Stomach (tissue), 8 donors: ENCODE measurements at regions not wholly inside any gene's neighbourhood (a gene's known extent, or its start where the extent isn't known, plus 50 kb on each side); places are given as distances from the start of the nearest gene placed in this dataset.
"Not testable (repeated sequence)": the region's sequence is repeated elsewhere in the genome, so short reads cannot be mapped to it uniquely, and the experiment has no call there.

Experiments
- DNase-seq, 2 donors: peaks; one replicate each; pipeline versions ENCODE4 v3.0.0 to v3.0.0-alpha.2; 2013 to 2019
- H3K27ac ChIP-seq, 5 donors: fragments of 200-600 bp in 4 of 5; sonication (generic) in 4 of 5; one replicate each; pipeline ENCODE4 v1.5.1; 2013 to 2019; ENCODE audit warnings: mild to moderate bottlenecking in 1 of 5, moderate library complexity in 1 of 5
- H3K27me3 ChIP-seq, 3 donors: fragments of 200-600 bp; sonication (generic); one replicate each; pipeline ENCODE4 v1.5.1; 2017 to 2019; ENCODE audit warnings: mixed run types in 1 of 3
- H3K36me3 ChIP-seq, 4 donors: fragments of 200-600 bp; sonication (generic); 1 replicate in 3 of 4; 2 replicates in 1 of 4; pipeline ENCODE4 v1.5.1; 2016 to 2019
- H3K4me1 ChIP-seq, 4 donors: fragments of 200-600 bp; sonication (generic); one replicate each; pipeline ENCODE4 v1.5.1; 2016 to 2019
- H3K4me3 ChIP-seq, 4 donors: fragments of 200-600 bp; sonication (generic) in 3 of 4; one replicate each; pipeline ENCODE4 v1.5.1; 2016 to 2019; ENCODE audit warnings: mild to moderate bottlenecking in 1 of 4
- H3K9me3 ChIP-seq, 4 donors: fragments of 200-600 bp; sonication (generic); one replicate each; pipeline ENCODE4 v1.5.1; 2016 to 2019
- CTCF ChIP-seq, 7 experiments: fragments of 450-650 bp in 4 of 7; fragments of 200-600 bp in 3 of 7; sonication (generic) in 3 of 7; IDR thresholded peaks; one replicate each; pipeline ENCODE4 v1.5.1; 2016 to 2019; ENCODE audit warnings: antibody characterized with exemption in 7 of 7, control low read depth in 2 of 7, mild to moderate bottlenecking in 1 of 7
- EP300 ChIP-seq: sonication (generic); formaldehyde crosslinking; IDR thresholded peaks from one replicate; pipeline ENCODE4 v1.6.1; 2017; ENCODE audit warnings: antibody characterized with exemption
- POLR2A ChIP-seq, 4 donors: fragments of 450-650 bp; IDR thresholded peaks; one replicate each; pipeline ENCODE4 v1.6.1; 2016; ENCODE audit warnings: antibody characterized with exemption in 4 of 4, control low read depth in 2 of 4, mild to moderate bottlenecking in 1 of 4, moderate library complexity in 1 of 4
- POLR2AphosphoS5 ChIP-seq, 3 donors: sonication (generic); formaldehyde crosslinking; IDR thresholded peaks; one replicate each; pipeline ENCODE4 v1.6.1; 2016; ENCODE audit warnings: antibody characterized with exemption in 3 of 3
- WGBS, 5 donors: extraction: QIAGEN DNeasy Blood & Tissue Kit in 3 of 5; methylation state at CpG; one replicate each; pipeline versions ENCODE4 v1.1.5 to v1.1.7; 2013 to 2018; 5-methylcytosine and 5-hydroxymethylcytosine counted together
- intact Hi-C: fragments of 100-400 bp; cut with DNase I; formaldehyde crosslinking; loops from one replicate; pipeline ENCODE4 v1.15.1; 2023; ENCODE audit warnings: low total_unique reads
- donor health status: healthy with polysubstance abuse.
- donor health status: Bipolar disorder and iron deficiency.
- donor health status: healthy.

- Histone ChIP-seq H3K27ac (no peak overlapping the region), H3K4me1 (no peaks in the 10 kb centered on the region), H3K4me3 (no peak overlapping the region), H3K36me3 (no peaks in the 10 kb centered on the region), H3K27me3 (peaks cover 0 to 7% (median 0%) of the 10 kb centered on the region in 3 donors), H3K9me3 (no peaks in the 10 kb centered on the region)
- WGBS, 5 donors, result 41 to 52% (median 46%) methylated on average over 2 of the region's 2 CpGs
- intact Hi-C loops, result no loop called here
- TF ChIP-seq EP300 (no peak), POLR2AphosphoS5 (IDR thresholded peaks at IDR 0.05) (no peak), POLR2A (IDR thresholded peaks at IDR 0.05) (no peak), CTCF (IDR thresholded peaks at IDR 0.05) (no peak)
- no peak for DNase-seq
Observed at GRCh38 chrX:65831268-65831667, 163.8 kb downstream of the MSN start.

DNA sequence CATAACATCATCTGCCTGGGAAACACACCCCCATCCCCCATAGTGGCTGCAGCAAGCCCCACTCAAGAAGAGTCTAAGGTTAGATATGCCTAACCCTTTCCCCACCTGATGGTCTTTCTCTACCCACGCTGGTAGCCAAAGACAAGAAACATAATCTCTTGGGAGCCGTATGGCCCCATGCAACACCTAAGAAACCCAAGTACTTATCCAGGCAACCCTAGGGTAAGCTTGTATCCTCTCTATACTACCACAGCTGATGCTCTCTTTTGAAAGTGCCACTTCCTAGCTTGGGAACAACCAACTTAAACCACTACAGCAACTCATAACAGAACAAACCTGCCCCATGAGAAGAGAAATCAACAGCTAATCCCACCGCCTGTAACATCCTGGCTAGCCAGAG lies 161.1 kb downstream of the MSN start:
- Histone ChIP-seq H3K27me3 (peaks cover 0 to 7% (median 0%) of the 10 kb centered on the region in 3 donors), H3K4me1 (no peaks in the 10 kb centered on the region), H3K27ac (no peak overlapping the region), H3K9me3 (peaks cover 0 to 8% (median 2%) of the 10 kb centered on the region in 4 donors), H3K36me3 (no peaks in the 10 kb centered on the region), H3K4me3 (no peak overlapping the region)
- DNase-seq, result no peak
- TF ChIP-seq CTCF (IDR thresholded peaks at IDR 0.05), result no peak
- no peak for TF ChIP-seq POLR2A (IDR thresholded peaks at IDR 0.05)
- TF ChIP-seq EP300, result no peak
- TF ChIP-seq POLR2AphosphoS5 (IDR thresholded peaks at IDR 0.05), result no peak
- intact Hi-C loops, result no loop called here
- 72 to 80% (median 76%) methylated on average over 2 to 3 of the region's 3 CpGs for WGBS, 5 donors

GRCh38 chrX:65825226-65825625 lies 157.8 kb downstream of the MSN start:
- WGBS, 5 donors, result 78 to 96% (median 92%) methylated on average over 3 to 4 of the region's 4 CpGs
- Histone ChIP-seq H3K27me3 (peaks cover 0 to 11% (median 5%) of the 10 kb centered on the region in 3 donors), H3K9me3 (peaks cover 0 to 12% (median 2%) of the 10 kb centered on the region in 4 donors)
- H3K4me3 ChIP-seq, H3K4me1 ChIP-seq, H3K36me3 ChIP-seq, DNase-seq, intact Hi-C loops, H3K27ac ChIP-seq: not testable (repeated sequence)

GRCh38 chrX:65821721-65822496 lies 154.5 kb downstream of the MSN start:
- intact Hi-C loops, result no loop called here
- H3K27me3 ChIP-seq, result peaks cover 0 to 7% (median 5%) of the 10 kb centered on the region in 3 donors
- H3K36me3 ChIP-seq, result no peaks in the 10 kb centered on the region
- peak in 1 of 2 donors; percentile 58 for DNase-seq
- no peak overlapping the region for H3K27ac ChIP-seq
- peaks cover 0 to 12% (median 2%) of the 10 kb centered on the region in 4 donors for H3K9me3 ChIP-seq
- H3K4me3 ChIP-seq, result peak overlapping the region; percentile 25 to 41 (median 39)
- WGBS, 5 donors, result 5 to 41% (median 11%) methylated on average over 14 to 48 of the region's 48 CpGs
- TF ChIP-seq POLR2A (IDR thresholded peaks at IDR 0.05), result no peak
- no peak for TF ChIP-seq EP300
- no peak for TF ChIP-seq POLR2AphosphoS5 (IDR thresholded peaks at IDR 0.05)
- no peak for TF ChIP-seq CTCF (IDR thresholded peaks at IDR 0.05)
- no peaks in the 10 kb centered on the region for H3K4me1 ChIP-seq

DNA sequence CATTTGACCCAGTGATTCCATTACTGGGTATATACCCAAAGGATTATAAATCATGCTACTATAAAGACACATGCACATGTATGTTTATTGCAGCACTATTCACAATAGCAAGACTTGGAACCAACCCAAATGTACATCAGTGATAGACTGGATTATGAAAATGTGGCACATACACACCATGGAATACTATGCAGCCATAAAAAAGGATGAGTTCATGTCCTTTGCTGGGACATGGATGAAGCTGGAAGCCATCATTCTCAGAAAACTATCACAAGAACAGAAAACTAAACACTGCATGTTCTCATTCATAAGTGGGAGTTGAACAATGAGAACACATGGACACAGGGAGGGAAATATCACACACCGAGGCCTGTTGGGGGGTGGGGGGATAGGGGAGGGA lies 152.5 kb downstream of the MSN start:
- H3K27ac ChIP-seq, intact Hi-C loops, H3K27me3 ChIP-seq, H3K4me1 ChIP-seq, H3K36me3 ChIP-seq, H3K4me3 ChIP-seq, DNase-seq: not testable (repeated sequence)
- H3K9me3 ChIP-seq, result peaks cover 0 to 12% (median 2%) of the 10 kb centered on the region in 4 donors
- 81 to 94% (median 90%) methylated on average over 1 of the region's 1 CpG for WGBS, 5 donors
